HK-2 (cell line): ENCODE measurements at regions not wholly inside any gene's neighbourhood (a gene's known extent, or its start where the extent isn't known, plus 50 kb on each side); places are given as distances from the start of the nearest gene placed in this dataset.
"Not testable (repeated sequence)": the region's sequence is repeated elsewhere in the genome, so short reads cannot be mapped to it uniquely, and the experiment has no call there.

ENCODE experiments used
- DNase-seq: peaks from one replicate; pipeline ENCODE4 v3.0.0-alpha.2; 2018; ENCODE audit not compliant: unreplicated experiment

GRCh38 chr3:39655718-39656117 lies 153.7 kb upstream of the MYRIP start:
- not testable (repeated sequence) for DNase-seq

- no peak for DNase-seq
Measured at GRCh38 chr3:39657075-39657474, 152.3 kb upstream of the MYRIP start.

- DNase-seq, result no peak
Measured at GRCh38 chr3:39657775-39658174, 151.6 kb upstream of the MYRIP start.

DNA sequence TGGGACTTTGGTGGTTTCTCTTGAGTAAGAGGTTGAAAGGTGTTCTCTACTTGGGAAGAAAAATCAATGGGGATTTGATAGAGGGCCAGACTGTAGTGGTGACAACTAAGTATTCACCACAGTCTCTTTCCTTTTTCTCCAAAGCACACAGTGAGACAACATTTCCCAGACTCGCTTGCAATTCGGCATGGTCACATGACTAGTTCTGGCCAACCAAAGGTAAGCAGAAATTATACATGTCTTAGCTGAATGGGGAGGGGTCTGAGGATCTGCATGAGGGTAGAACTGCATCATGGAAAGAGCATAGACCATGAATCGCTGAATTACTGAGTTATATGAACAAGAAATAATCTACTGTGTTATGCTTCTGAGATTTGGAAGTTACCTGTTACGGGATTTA lies 144.5 kb upstream of the MYRIP start:
- no peak for DNase-seq

- DNase-seq, result no peak
Measured at GRCh38 chr3:39665441-39665840, 144.0 kb upstream of the MYRIP start.

- DNase-seq, result no peak
Measured at GRCh38 chr3:39668420-39668819, 141.0 kb upstream of the MYRIP start.

GRCh38 chr3:39671116-39671515 lies 138.3 kb upstream of the MYRIP start:
- DNase-seq, result no peak

GRCh38 chr3:39671600-39671999 lies 137.8 kb upstream of the MYRIP start:
- no peak for DNase-seq

- no peak for DNase-seq
Measured at GRCh38 chr3:39705351-39705900, 104.0 kb upstream of the MYRIP start.

- no peak for DNase-seq
Measured at GRCh38 chr3:39707314-39707909, 102.0 kb upstream of the MYRIP start.

DNA sequence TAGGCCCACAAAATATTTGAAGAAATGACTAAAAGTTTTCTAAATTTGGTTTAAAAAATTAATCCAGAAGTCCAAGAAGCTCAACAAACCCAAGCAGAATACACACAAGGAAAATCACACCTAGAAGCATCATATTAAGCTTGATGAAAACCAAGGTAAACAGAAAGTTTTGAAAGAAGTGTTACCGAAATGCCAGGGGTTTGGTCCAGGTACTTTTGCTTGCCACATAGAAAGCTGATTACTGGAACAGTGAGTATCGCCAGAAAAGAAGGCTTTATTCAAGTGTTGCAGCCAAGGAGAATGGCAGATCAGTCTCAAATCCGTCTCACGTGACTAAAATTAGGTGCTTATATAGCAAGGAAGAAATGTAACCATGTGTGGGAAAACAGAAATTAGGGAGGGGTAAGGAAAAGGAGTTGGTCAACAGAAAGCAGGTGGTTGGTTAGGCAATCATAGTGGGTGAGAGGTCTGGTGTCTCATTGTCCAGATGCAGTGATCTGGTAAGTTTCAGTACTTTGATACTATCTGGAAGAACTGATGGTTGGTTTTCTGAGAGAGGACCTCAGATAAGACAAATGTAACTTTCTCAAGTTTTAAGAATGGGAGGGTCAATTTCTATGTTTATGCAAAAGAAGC lies 96.9 kb upstream of the MYRIP start:
- no peak for DNase-seq

DNA sequence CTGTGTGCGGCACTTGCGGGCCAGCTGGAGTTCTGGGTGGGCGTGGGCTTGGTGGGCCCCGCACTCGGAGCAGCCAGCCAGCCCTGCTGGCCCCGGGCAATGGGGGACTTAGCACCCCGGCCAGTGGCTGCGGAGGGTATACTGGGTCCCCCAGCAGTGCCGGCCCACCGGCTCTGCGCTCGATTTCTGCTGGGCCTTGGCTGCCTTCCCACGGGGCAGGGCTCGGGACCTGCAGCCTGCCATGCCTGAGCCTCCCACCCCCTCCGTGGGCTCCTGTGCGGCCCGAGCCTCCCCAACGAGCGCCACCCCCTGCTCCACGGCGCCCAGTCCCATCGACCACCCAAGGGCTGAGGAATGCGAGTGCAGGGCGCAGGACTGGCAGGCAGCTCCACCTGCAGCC lies 96.1 kb upstream of the MYRIP start:
- not testable (repeated sequence) for DNase-seq

DNA sequence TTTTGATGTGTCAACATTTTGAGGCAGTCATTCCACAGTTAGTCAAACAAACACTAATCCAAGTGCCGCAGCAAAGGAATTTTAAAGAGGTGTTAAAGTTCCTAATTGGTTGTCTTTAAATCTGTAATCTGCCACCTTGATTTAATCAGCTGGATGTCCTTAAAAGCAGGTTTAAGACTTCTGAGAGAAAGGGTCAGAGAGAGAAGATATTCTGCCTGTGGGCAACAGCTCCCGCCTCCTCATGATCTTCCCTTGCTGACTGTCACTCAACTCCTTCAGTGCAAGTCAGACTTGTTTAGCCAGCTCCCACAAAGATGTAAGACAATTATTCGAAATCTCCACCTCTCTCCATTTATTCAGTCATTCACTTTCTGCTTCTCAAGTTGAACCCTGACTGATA lies 92.6 kb upstream of the MYRIP start:
- no peak for DNase-seq

GRCh38 chr3:39718674-39719595 lies 90.5 kb upstream of the MYRIP start:
- DNase-seq, result no peak

DNA sequence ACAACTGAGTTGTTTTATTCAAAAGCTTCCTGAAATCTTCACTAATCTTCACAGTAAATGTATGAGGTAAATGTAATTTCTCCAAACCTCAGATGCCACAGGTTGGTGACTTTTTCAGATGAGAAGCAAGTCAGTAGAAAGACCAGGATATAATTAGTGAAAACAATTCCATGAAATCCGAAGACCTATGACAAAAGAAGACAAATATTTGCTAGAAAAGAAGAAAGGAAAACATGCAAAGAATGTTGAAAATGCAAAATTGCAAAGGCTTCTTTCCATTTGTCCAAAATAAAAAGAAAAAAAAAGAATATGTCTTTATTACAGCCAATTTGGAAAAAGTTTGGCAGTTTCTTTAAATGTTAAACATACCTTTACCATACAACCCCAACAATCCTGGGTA lies 88.3 kb upstream of the MYRIP start:
- DNase-seq, result no peak

DNA sequence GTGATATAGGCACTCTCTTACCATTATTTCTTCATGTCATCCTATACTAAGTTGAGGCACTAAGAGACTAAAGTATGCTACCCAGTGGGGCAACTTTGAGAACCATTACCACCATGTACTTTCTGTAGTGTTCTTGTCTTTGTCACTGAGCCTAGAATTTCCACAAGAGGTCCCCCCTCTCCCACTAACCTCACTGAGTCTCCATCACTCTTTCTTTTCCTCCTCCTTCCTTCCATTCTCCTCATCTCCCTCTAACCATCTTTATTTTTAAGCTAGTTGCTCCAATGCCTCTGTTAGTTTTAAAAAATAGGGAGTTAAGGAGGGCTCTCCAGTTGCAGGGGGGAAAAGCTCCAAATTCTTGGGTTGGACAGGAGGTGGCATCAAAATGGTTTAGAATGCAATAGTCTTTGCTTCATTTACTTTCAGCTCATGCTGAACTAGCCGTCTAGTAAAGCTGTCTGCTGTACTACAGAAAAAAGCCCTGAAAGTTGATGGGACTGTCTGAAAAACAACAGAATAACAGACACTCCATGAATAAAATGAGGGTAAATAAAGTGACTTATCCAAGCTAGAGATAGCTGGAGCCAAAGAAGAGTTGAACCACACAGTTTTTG lies 85.1 kb upstream of the MYRIP start:
- no peak for DNase-seq

DNA sequence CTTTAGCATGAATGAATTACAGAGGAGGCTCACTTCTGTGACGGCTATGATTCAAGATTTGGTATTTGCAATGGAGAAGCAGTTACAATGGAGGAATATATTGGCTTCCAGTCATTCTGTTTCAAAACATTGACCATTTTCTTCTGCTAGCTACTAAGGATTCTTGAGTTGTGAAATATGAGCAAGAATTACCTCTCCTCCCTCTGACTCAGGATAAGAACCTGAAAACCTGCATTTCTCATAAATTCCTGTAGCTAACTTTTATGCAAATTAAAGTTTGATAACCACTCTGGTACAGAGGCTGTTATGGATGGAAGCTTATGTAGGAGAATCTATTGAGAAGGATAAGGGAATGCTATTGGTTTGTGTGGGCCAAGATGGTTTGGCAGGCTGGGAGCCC lies 84.1 kb upstream of the MYRIP start:
- DNase-seq, result no peak

- no peak for DNase-seq
Measured at GRCh38 chr3:39727415-39727814, 82.0 kb upstream of the MYRIP start.

GRCh38 chr3:39733804-39734203 lies 75.6 kb upstream of the MYRIP start:
- no peak for DNase-seq

DNA sequence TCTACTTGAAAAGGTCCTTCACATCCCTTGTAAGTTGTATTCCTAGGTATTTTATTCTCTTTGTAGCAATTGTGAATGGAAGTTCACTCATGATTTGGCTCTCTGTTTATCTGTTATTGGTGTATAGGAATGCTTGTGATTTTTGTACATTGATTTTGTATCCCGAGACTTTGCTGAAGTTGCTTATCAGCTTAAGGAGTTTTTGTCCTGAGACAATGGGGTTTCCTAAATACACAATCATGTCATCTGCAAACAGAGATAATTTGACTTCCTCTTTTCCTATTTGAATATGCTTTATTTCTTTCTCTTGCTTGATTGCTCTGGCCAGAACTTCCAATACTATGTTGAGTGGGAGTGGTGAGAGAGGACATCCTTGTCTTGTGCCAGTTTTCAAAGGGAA lies 69.8 kb upstream of the MYRIP start:
- not testable (repeated sequence) for DNase-seq

- DNase-seq, result no peak
Measured at GRCh38 chr3:39744746-39745145, 64.7 kb upstream of the MYRIP start.

- DNase-seq, result no peak
Measured at GRCh38 chr3:39748002-39748401, 61.4 kb upstream of the MYRIP start.
